T-helper 2 cell treated with Interferon-gamma antibody and Interleukin-4, amounts not matched to agents 100 ng/mL and 5 ng/mL, for 36 hours (primary cell): ENCODE measurements at regions not wholly inside any gene's neighbourhood (a gene's known extent, or its start where the extent isn't known, plus 50 kb on each side); places are given as distances from the start of the nearest gene placed in this dataset.

Experiments used
- intact Hi-C: fragments of 100-400 bp; cut with micrococcal nuclease; formaldehyde crosslinking; loops from one replicate; pipeline ENCODE4 v1.15.1; 2023

GRCh38 chr6:14652536-14652935 is 535.0 kb downstream of the CD83 start:
- intact Hi-C loops, result no loop called here

- intact Hi-C loops, result no loop called here
These were observed 537.9 kb downstream of the CD83 start for GRCh38 chr6:14655201-14656061.

- intact Hi-C loops, result no loop called here
These were observed 538.5 kb downstream of the CD83 start for GRCh38 chr6:14656078-14656521.

GRCh38 chr6:14656649-14657048 is 539.1 kb downstream of the CD83 start:
- intact Hi-C loops, result no loop called here

GRCh38 chr6:14658030-14658429 is 540.5 kb downstream of the CD83 start:
- intact Hi-C loops, result no loop called here

GRCh38 chr6:14658886-14659561 is 541.5 kb downstream of the CD83 start:
- intact Hi-C loops, result no loop called here

- intact Hi-C loops, result loop anchor here (5.0 kb wide), 2 partner anchors 72 to 587 kb away; partner anchors contain the start of gene JARID2
These were observed 542.3 kb downstream of the CD83 start for GRCh38 chr6:14659841-14660240.

- intact Hi-C loops, result loop anchor here (1.0 to 5.0 kb wide), 3 partner anchors 25 to 586 kb away; partner anchors contain the start of gene JARID2
These were observed 543.4 kb downstream of the CD83 start for GRCh38 chr6:14660806-14661579.

- intact Hi-C loops, result loop anchor here (1.0 to 5.0 kb wide), 3 partner anchors 25 to 586 kb away; partner anchors contain the start of gene JARID2
These were observed 544.1 kb downstream of the CD83 start for GRCh38 chr6:14661691-14662090.

GRCh38 chr6:14664112-14664601 is 546.6 kb downstream of the CD83 start:
- intact Hi-C loops, result loop anchor here (2.0 to 5.0 kb wide), 3 partner anchors 68 to 583 kb away; partner anchors contain the start of gene JARID2

GRCh38 chr6:14664621-14665315 is 547.2 kb downstream of the CD83 start:
- intact Hi-C loops, result loop anchor here (2.0 to 5.0 kb wide), 3 partner anchors 68 to 583 kb away; partner anchors contain the start of gene JARID2

GRCh38 chr6:14665827-14666724 is 548.5 kb downstream of the CD83 start:
- intact Hi-C loops, result loop anchor here (2.0 kb wide), 1 partner anchor 213 kb away; no protein-coding TSS in a partner anchor

- intact Hi-C loops, result no loop called here
These were observed 553.2 kb downstream of the CD83 start for GRCh38 chr6:14670806-14671205.

GRCh38 chr6:14671261-14671681 is 553.7 kb downstream of the CD83 start:
- intact Hi-C loops, result no loop called here

GRCh38 chr6:14671937-14672336 is 554.4 kb downstream of the CD83 start:
- intact Hi-C loops, result no loop called here

- intact Hi-C loops, result no loop called here
These were observed 555.6 kb downstream of the CD83 start for GRCh38 chr6:14673201-14673600.

GRCh38 chr6:14674458-14674857 is 556.9 kb downstream of the CD83 start:
- intact Hi-C loops, result no loop called here

- intact Hi-C loops, result no loop called here
These were observed 557.5 kb downstream of the CD83 start for GRCh38 chr6:14674867-14675648.

- intact Hi-C loops, result no loop called here
These were observed 558.5 kb downstream of the CD83 start for GRCh38 chr6:14676064-14676463.
